PFSK-1 (cell line): ENCODE measurements at regions not wholly inside any gene's neighbourhood (a gene's known extent, or its start where the extent isn't known, plus 50 kb on each side); places are given as distances from the start of the nearest gene placed in this dataset.
A peak's percentile ranks its signal among the peaks of the same experiment; 100 is the strongest.

Experiments
- FOXP2 ChIP-seq: optimal IDR thresholded peaks from 2 replicates; pipeline ENCODE3; 2011; ENCODE audit warnings: borderline replicate concordance, control low read depth, inconsistent platforms; ENCODE audit not compliant: insufficient read depth; ENCODE audit errors: extremely low read length, extremely low read depth
- POLR2AphosphoS5 ChIP-seq: IDR thresholded peaks from 2 replicates; pipeline ENCODE4 v1.6.1; 2012; ENCODE audit warnings: low read depth, mild to moderate bottlenecking, control low read depth, low read length, moderate library complexity
- SIN3A ChIP-seq: IDR thresholded peaks from 2 replicates; pipeline ENCODE4 v1.6.1; 2012; ENCODE audit warnings: mild to moderate bottlenecking, low read length, moderate library complexity, borderline replicate concordance; ENCODE audit not compliant: insufficient read depth
- TAF1 ChIP-seq: IDR thresholded peaks from 2 replicates; pipeline ENCODE4 v1.6.1; 2012; ENCODE audit warnings: low read length, control low read depth, borderline replicate concordance; ENCODE audit not compliant: insufficient read depth
- TF ChIP-seq, protein P1 (sequence below), 2 experiments: IDR thresholded peaks; 2 replicates each; pipeline versions ENCODE4 v1.6.1 to v1.8.0; 2011 to 2012; ENCODE audit warnings: low read depth in 2 of 2, low read length in 2 of 2, control low read depth in 1 of 2, inconsistent platforms in 1 of 2, mild to moderate bottlenecking in 1 of 2, moderate library complexity in 1 of 2; ENCODE audit not compliant: insufficient read depth in 1 of 2

DNA sequence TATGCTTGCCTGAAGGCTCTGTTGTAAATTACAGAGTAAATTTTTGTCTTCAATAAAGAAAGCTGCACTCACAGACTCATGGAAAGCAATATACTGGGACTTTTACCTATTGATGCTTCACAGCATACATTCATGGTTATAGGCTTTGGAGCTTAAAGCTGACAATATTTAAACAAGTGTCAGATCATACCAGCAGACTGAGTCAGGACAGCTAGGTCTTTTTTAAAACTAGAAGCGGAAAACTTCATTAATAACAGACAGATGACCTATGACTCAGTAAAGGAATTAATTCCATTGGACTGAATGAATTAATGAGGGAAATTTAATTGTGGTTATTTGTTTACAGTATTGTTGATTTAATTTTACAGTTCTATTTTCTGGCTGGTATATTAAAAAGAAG is 165.8 kb upstream of the DGKB start:
- TF ChIP-seq SIN3A = no peak
- no peak for TF ChIP-seq TAF1
- TF ChIP-seq, protein P1, sequence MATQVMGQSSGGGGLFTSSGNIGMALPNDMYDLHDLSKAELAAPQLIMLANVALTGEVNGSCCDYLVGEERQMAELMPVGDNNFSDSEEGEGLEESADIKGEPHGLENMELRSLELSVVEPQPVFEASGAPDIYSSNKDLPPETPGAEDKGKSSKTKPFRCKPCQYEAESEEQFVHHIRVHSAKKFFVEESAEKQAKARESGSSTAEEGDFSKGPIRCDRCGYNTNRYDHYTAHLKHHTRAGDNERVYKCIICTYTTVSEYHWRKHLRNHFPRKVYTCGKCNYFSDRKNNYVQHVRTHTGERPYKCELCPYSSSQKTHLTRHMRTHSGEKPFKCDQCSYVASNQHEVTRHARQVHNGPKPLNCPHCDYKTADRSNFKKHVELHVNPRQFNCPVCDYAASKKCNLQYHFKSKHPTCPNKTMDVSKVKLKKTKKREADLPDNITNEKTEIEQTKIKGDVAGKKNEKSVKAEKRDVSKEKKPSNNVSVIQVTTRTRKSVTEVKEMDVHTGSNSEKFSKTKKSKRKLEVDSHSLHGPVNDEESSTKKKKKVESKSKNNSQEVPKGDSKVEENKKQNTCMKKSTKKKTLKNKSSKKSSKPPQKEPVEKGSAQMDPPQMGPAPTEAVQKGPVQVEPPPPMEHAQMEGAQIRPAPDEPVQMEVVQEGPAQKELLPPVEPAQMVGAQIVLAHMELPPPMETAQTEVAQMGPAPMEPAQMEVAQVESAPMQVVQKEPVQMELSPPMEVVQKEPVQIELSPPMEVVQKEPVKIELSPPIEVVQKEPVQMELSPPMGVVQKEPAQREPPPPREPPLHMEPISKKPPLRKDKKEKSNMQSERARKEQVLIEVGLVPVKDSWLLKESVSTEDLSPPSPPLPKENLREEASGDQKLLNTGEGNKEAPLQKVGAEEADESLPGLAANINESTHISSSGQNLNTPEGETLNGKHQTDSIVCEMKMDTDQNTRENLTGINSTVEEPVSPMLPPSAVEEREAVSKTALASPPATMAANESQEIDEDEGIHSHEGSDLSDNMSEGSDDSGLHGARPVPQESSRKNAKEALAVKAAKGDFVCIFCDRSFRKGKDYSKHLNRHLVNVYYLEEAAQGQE (IDR thresholded peaks at IDR 0.05; ENCODE audit: insufficient read depth in 1 of 2, low read depth in 2 of 2, low read length in 2 of 2) = no peak
- TF ChIP-seq FOXP2 = no peak
- TF ChIP-seq POLR2AphosphoS5 = no peak

DNA sequence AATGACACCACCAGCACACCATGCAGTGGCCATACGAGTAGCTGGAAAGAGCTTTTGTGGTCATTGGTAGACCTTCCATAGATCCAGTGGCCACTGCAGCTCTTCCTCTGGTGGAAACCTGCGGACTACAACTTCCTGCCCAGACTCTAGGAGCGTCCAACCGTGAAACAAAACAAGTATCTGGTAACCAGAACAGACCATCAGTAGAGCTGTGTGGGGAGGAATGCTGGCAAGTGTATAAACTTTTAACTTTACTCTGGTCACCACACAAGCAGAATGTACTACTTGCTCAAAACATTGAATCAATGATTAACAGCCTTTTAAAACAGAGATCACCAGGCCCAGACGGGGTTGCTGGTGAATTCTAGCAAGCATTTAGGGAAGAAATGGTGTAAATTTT is 154.7 kb upstream of the DGKB start:
- no peak for TF ChIP-seq SIN3A
- 0 out of 2 replicates have a peak, but pooled peaks have one; percentile 23 for TF ChIP-seq TAF1
- TF ChIP-seq, protein P1 (IDR thresholded peaks at IDR 0.05; ENCODE audit: insufficient read depth in 1 of 2, low read depth in 2 of 2, low read length in 2 of 2) = 0 out of 4 replicates have a peak, but pooled peaks of 1 of the 2 experiments have one; percentile 24

DNA sequence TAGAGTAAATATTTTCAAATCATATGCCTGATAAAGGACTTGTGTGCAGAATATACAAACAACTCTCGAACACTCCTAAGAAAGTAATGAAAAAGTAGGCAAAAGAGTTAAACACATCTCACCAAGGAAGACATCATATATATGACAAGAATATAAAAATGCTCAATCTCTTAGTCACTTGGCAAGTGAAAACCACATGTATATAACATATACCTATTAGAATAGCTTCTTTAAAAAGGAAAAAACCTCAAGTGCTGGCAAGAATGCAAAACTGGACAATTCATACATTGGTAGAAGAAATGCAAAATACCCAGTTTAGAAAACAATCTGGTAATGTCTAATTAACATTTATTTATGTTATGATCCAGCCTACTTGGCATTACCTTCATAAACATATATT is 146.6 kb upstream of the DGKB start:
- TF ChIP-seq TAF1 = no peak
- TF ChIP-seq POLR2AphosphoS5 = no peak
- TF ChIP-seq FOXP2 = no peak
- no peak for TF ChIP-seq SIN3A
- TF ChIP-seq, protein P1 (IDR thresholded peaks at IDR 0.05; ENCODE audit: insufficient read depth in 1 of 2, low read depth in 2 of 2, low read length in 2 of 2) = no peak

DNA sequence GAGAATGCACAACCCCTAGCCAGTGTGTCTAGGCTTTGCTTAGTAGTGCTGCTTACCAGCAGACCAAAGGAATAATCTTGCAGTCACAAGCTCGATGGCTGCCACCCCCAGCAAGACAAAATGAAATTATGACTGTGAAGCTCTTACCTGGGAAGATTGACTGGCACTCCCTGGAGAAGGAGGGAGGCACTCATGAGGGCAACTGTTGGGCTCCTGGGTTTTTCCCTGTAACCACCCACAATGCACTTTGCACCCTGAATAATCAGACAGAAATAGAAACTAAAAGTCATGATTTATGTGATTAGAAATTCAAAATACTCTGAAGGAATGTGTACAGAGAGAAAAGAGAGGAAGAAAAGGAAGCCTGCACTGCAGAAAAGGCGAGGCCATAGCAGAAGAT is 144.3 kb upstream of the DGKB start:
- TF ChIP-seq FOXP2 (no peak), SIN3A (no peak), POLR2AphosphoS5 (no peak), TAF1 (no peak)
- TF ChIP-seq, protein P1 (IDR thresholded peaks at IDR 0.05; ENCODE audit: insufficient read depth in 1 of 2, low read depth in 2 of 2, low read length in 2 of 2) = no peak

DNA sequence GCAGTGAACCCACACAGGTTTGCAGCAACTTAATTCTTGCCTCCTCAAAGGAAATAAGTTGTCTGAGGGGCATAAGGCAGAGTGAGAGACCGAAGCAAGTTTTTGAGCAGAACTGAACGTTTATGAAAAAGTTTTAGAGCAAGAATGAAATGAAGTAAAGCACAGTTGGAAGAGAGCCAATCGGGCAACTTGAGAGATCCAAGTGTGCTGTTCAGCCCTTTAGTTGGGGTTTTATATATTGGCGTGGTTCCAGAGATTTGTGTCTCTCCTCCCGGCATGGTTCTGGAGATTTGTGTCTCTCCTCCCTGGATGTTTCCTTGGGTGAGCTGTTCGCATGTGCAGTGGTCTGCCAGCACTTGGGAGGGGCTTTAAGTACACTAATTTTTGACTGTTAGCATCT is 141.4 kb upstream of the DGKB start:
- TF ChIP-seq FOXP2 = no peak
- TF ChIP-seq POLR2AphosphoS5 = no peak
- TF ChIP-seq TAF1 = no peak
- TF ChIP-seq, protein P1 (IDR thresholded peaks at IDR 0.05; ENCODE audit: insufficient read depth in 1 of 2, low read depth in 2 of 2, low read length in 2 of 2) = no peak
- TF ChIP-seq SIN3A = no peak
